Limb (tissue), 2 donors: ENCODE measurements at regions not wholly inside any gene's neighbourhood (a gene's known extent, or its start where the extent isn't known, plus 50 kb on each side); places are given as distances from the start of the nearest gene placed in this dataset.
A peak's percentile ranks its signal among the peaks of the same experiment; 100 is the strongest.
"Not testable (repeated sequence)": the region's sequence is repeated elsewhere in the genome, so short reads cannot be mapped to it uniquely, and the experiment has no call there.

Source experiments
- DNase-seq, 2 donors: peaks; one replicate each; pipeline ENCODE4 v3.0.0-alpha.2; 2016; ENCODE audit errors: extremely low spot score in 2 of 2

DNA sequence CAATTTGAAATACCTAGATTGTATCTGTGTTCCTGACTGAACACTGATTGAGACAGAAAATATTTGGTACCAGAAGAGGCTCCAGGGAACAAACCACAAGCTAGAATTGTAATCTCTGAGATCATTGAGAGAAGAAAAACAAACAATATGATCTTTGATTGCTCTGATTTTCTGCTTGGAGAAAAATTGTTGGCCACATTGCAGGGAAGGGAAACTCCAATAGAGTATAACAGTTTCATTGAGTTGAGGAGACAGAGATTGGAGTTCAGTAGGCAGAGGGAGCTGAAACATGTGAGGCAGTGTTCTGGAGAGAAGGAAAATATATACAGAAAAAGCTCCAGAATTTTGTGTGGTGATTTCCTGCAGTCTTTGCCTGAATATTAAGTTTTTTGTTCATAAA lies 158.2 kb downstream of the C4orf33 start:
- no peak for DNase-seq

DNA sequence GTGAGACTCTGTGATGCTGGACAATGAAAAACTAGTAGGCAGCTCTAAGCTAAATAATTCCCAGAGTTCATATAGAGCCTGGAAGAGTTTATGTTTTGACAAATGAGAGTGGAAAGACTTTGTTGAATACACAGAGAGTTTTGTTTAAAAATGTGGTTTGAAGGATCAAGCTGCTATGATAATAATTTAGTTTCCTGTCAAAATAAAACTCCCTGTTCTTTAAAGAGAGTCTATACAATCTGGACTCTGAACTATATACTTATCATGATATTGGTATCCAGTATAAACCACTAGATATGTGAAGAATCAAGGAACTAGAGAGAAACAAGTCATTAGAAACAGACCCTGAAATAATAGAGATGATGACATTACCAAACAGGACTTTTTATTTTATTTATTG lies 158.6 kb downstream of the C4orf33 start:
- no peak for DNase-seq

- no peak for DNase-seq
Observed at GRCh38 chr4:129261584-129261983, 165.6 kb downstream of the C4orf33 start.

GRCh38 chr4:129264008-129264657 lies 168.2 kb downstream of the C4orf33 start:
- no peak for DNase-seq

GRCh38 chr4:129278868-129279267 lies 182.9 kb downstream of the C4orf33 start:
- no peak for DNase-seq

- no peak for DNase-seq
Observed at GRCh38 chr4:129282293-129282692, 186.3 kb downstream of the C4orf33 start.

- not testable (repeated sequence) for DNase-seq
Observed at GRCh38 chr4:129292194-129292593, 196.2 kb downstream of the C4orf33 start.

GRCh38 chr4:129314781-129315180 lies 218.8 kb downstream of the C4orf33 start:
- no peak for DNase-seq

DNA sequence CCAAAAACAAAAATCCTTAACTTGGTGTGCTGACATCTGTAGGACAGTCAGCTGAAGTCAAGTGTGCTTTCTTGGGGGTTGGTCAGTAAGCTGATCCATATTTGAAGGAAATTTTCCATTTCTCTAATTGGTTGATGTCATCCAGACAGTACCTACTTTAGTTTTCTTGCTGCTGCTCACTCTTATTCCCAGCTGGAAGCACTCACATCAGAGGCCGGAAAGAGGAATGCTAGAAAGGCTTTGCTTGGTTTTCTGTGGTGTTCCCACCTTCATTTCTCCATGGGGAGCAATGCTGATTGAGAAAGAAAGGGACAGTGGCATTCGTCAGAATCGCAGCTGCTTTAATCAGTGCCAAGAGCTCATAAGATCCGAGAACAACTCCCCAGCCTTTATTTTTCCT lies 227.0 kb downstream of the C4orf33 start:
- DNase-seq = peak in 1 of 2 donors; percentile 36

DNA sequence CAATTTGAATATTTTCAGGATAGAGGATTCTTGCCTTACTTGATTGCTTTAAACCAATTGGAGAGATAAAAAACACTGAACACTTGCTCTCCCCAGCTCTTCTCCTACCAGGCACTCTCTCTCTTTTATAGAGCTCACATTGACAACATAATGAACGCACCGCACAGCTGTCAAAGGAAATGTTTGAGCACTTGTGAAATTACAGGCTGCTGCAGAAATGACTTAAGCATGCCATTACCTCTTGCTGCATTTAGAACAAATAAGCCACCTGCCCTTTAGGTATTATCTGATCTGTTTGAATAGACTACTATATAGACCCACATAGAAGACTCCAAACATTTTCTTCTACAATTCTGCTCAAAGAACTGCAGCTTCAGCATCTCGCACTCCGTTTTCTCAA lies 227.7 kb downstream of the C4orf33 start:
- peak in 1 of 2 donors; percentile 39 for DNase-seq

GRCh38 chr4:129326571-129327460 lies 230.9 kb downstream of the C4orf33 start:
- peak in 1 of 2 donors; percentile 40 for DNase-seq

- DNase-seq = no peak
Observed at GRCh38 chr4:129327637-129328036, 231.7 kb downstream of the C4orf33 start.

DNA sequence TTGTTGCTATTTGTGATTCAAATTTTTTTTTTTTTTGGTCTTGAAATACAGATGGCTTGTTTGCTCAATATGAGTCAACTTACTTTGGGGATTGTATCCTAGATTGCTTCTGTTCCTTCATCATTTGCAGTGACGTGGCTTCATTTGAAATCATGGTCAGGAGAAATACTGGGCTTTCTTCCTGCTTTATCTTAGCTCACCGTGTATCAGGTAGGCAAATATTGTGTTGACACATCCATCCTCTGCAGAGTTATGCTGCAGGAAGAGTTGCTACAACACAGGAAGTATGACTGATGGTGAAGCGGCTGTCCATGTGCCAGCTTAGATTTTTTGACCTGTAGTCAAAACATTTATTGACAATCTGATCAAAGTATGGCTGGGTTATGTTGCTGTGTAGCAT lies 232.2 kb downstream of the C4orf33 start:
- no peak for DNase-seq

- DNase-seq = peak in 1 of 2 donors; percentile 57
Observed at GRCh38 chr4:129334136-129334535, 238.2 kb downstream of the C4orf33 start.

DNA sequence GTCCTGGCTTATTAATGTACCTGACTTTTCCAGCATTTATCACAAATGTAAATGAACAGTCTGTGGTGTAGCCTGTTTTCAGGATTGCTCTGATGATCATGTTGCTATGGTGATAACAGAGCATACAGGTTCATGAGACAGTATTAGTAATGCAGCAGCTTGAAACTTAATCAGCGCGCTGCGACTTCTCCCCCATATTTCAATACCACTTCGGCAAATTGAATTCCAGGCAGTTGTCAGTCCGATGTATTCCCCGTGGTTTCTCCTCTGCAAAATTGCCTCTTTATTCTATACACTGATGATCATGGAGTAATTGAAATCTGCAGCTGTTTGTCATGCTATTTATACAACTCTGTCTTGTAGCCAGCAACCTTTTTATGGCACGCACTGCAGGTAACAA lies 239.3 kb downstream of the C4orf33 start:
- peak; percentile 43 to 53 for DNase-seq

DNA sequence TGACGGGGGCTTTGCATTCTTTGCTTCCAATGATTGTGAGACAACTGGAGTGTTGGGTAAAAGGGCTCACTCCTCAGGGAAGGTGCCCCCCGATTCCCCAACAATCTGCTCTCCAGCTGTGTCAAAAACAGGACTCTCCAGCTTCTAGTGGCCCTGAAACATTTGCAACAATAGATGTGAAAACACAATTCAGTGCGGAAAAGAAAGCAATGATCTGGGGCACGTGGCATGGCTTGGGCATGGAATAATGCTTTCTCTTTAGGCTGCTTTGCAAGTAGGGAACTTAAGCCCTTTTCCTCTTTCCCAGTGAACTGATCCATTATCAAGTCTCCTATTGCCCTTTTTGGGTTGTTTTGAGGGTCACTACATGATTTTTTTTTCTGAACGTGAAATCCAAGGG lies 239.9 kb downstream of the C4orf33 start:
- no peak for DNase-seq

GRCh38 chr4:129336457-129337227 lies 240.7 kb downstream of the C4orf33 start:
- no peak for DNase-seq

- DNase-seq = no peak
Observed at GRCh38 chr4:129337228-129337620, 241.3 kb downstream of the C4orf33 start.

- DNase-seq = no peak
Observed at GRCh38 chr4:129342819-129343408, 247.0 kb downstream of the C4orf33 start.

DNA sequence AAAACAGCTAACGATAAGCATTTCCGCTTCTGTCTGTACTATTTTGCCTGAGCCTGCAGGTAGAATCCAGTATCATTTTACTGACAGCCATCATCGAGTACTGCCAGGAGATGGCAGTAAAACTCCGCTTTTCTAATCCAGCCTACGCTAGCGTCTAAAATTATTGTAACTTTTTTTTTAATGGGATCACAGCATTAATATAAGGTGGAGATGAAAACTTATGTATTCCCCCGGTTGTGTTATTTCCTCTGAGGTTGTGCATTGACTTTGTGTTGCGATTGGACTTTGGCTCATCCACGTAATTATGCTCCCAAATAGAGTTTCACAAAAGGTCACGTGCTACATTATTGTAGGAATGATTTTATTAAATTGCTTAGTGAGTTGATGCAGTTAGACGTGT lies 248.1 kb downstream of the C4orf33 start:
- peak; percentile 58 to 77 for DNase-seq

DNA sequence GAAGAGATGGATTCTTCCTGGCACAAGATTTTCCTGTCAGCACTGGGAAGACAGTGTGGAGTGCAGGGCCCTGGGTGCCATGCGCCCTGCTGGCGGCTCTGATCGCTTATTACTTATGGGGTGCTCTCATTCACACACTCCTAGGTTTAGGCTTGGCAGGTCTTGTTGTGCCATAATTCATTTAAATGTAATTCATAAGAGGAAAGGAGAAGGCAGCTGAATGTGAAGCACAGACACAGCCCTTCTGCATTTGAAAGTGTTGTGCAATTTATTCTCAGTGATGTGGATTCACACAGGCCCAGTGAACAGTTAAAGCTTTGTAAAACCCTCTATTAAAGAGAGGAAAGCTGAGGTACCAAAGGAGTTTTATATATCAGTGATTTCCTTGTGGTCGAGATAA lies 249.7 kb downstream of the C4orf33 start:
- DNase-seq = no peak

- no peak for DNase-seq
Observed at GRCh38 chr4:129346036-129346435, 250.1 kb downstream of the C4orf33 start.
